ENCODE measurements at regions not wholly inside any gene's neighbourhood (a gene's known extent, or its start where the extent isn't known, plus 50 kb on each side); places are given as distances from the start of the nearest gene placed in this dataset.
"Not testable (repeated sequence)": the region's sequence is repeated elsewhere in the genome, so short reads cannot be mapped to it uniquely, and the experiment has no call there.

GRCh38 chr9:119761812-119762211 is 392.6 kb upstream of the BRINP1 start:
- no peak for DNase-seq (ENCODE audit: low spot score)

GRCh38 chr9:119758990-119759389 is 389.8 kb upstream of the BRINP1 start:
- no peak for DNase-seq (ENCODE audit: low spot score)

GRCh38 chr9:119758241-119758640 is 389.0 kb upstream of the BRINP1 start:
- no peak for DNase-seq (ENCODE audit: low spot score)

DNA sequence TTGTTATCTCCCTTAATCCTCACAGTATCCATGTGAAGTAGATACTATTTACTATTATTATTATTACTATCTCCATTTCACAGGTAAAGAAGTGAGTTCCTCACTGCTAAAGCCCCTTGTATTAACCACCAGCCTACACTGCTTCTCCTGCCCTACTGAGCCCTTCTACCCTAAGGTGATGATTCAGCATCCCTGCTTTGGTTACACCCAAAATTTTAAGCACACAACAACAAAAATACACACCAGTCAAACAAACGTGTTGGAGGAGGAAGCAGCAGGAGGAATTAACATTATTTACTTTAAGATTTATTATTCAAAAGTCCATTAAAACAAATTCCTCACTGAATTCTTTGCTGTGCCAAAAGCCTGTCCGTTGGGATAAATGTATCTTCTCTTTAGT is 370.2 kb upstream of the BRINP1 start:
- no peak for DNase-seq (ENCODE audit: low spot score)

GRCh38 chr9:119736491-119737454 is 367.5 kb upstream of the BRINP1 start:
- no peak for DNase-seq (ENCODE audit: low spot score)

DNA sequence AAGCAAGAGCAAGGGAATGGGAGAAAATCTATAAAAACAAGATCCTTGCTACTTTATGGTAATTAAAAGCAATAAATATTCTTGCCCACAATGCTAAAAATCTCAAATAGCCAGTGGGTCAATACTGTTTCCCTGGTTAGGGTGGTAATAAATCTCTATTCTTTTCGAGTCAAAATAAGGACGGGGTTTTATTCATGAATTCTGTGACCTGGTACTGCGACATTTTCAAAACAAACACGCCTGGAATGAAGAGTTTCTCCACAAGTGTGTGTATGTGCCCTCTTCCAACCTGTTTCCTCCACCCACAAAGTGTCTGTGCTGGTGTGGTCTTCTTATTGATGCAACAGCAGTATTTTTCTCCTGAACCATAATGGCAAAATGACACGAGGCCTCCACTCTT is 358.8 kb upstream of the BRINP1 start:
- no peak for DNase-seq (ENCODE audit: low spot score)

- DNase-seq (ENCODE audit: low spot score): no peak
Measured at GRCh38 chr9:119726035-119726434, 356.8 kb upstream of the BRINP1 start.

DNA sequence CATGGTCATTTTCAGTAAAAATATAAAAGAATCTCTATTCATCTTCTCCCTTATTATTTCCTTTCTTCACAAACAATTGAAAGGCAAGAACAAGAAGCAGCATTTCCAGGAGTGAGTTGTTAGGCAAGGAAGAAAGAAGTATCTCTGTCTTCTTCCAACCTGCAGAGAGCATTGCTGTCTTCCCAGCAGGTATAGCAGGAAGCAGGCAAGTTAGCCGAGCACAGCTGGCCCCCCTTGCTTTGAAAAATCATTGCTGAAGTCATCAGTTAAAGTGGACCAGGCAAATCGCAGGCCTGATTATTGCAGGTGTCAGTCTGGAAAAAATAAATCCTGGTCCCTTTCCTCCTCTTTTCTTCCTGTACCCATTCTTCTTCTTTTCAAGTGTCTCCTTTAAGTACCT is 353.1 kb upstream of the BRINP1 start:
- DNase-seq (ENCODE audit: low spot score): no peak

- no peak for DNase-seq (ENCODE audit: low spot score)
Measured at GRCh38 chr9:119712325-119712724, 343.1 kb upstream of the BRINP1 start.

- no peak for DNase-seq (ENCODE audit: low spot score)
Measured at GRCh38 chr9:119709431-119709830, 340.2 kb upstream of the BRINP1 start.

GRCh38 chr9:119707228-119707845 is 338.1 kb upstream of the BRINP1 start:
- no peak for DNase-seq (ENCODE audit: low spot score)

DNA sequence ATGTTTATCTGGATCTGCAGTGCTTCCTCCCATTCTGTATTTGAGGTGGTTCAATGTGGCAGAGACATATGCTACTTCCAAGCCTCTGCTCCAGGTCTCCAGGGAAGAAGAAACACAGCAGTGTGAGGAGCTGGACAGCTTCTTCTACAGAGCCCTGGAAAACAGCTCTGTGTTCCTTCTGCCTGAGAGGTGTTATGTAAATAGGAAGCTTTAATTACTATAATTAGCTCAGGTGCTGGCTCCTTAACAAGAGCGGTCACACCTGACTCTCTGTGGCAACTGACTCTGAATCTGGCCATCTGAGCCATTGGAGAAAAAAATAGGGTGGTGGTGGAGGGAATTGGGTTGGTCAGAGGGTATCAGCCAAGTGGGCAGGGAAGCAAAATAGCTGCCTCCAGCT is 332.4 kb upstream of the BRINP1 start:
- DNase-seq (ENCODE audit: low spot score): no peak

- DNase-seq (ENCODE audit: low spot score): no peak
Measured at GRCh38 chr9:119698535-119698934, 329.3 kb upstream of the BRINP1 start.

GRCh38 chr9:119697996-119698395 is 328.8 kb upstream of the BRINP1 start:
- DNase-seq (ENCODE audit: low spot score): no peak

DNA sequence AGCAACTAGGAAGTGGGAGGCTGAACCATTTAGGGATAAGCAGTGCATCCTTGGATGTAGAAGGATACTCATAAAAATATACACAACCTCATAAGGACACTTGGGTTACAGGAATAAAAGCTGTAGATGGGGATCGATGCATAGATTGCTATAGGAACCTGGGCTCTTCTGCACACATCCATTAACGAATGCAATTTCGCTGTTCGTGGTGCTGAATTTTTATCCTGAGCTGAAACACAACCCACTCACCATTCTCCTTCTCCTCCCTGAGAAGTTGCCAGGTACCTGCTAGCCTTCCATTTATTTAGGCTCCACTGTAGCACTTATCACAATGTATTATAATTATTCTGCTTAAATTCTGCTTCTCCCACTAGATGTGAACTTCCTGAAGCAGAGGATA is 320.6 kb upstream of the BRINP1 start:
- no peak for DNase-seq (ENCODE audit: low spot score)

- DNase-seq (ENCODE audit: low spot score): no peak
Measured at GRCh38 chr9:119688547-119688946, 319.3 kb upstream of the BRINP1 start.

DNA sequence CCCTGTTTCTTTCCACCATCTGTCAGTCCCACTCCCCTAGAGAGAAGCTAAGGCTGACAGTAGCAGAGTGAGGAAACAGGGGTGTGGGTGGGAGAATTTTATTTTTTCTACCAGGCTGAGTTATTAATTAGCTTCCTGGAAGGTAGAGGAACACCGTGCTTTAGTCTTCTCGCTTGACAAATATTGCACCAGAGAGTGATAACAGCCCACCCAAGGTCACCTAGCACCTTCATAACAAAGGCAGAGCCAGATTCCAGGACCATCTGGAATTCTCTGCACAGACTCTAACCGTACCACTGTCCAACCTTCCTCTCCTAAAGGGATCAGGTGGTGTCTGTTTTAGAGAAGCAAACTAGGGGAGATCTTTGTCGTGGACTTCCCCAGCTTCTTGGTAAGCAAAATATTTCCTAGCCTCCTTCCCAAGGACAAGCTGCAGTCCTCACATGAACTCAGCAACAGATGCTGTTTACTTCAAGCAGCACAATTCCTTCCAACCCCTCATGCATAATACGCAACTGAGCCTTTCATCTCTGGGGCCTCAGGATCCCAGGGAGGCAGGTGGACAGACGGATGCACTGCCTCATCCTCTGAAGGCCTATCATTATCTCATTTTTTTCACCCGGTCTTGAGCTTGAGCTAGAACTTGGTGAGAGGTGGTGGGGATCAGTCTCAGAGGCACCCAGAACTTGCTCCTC is 308.7 kb upstream of the BRINP1 start:
- DNase-seq (ENCODE audit: low spot score): no peak

DNA sequence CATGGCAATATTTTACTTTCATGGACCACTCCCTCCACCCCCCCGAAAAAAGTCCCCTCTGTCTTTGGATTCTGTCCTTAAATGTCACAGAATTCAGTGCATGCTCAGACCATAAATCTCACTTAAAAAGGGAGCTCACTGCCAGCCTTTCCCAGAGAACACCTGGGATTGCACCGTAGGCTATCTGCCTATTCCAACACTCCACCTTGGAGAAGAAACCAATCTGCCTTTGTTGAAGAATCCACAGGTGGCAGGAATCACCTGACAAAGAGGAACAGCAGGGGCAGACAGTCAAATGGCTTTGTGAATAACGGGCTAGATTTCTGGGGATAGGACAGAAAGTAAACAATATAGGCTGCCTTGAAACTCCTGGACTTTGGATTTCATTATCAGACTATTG is 306.7 kb upstream of the BRINP1 start:
- DNase-seq (ENCODE audit: low spot score): no peak

DNA sequence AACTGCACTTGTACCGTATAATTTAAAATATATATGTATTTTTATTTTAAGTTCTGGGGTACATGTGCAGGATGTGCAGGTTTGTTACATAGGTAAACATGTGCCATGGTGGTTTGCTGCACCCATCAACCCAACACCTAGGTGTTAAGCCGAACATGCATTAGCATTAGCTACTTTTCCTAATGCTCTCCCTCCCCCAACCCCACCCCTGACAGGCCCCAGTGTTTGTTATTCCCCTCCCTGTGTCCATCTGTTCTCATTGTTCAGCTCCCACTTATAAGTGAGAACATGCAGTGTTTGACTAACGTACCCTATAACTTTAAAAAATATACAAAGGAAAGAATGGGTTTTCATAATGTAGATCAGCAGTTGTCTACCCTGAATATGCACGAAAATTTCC is 303.5 kb upstream of the BRINP1 start:
- DNase-seq (ENCODE audit: low spot score): not testable (repeated sequence)

- DNase-seq (ENCODE audit: low spot score): no peak
Measured at GRCh38 chr9:119667916-119668315, 298.7 kb upstream of the BRINP1 start.

GRCh38 chr9:119667163-119667562 is 297.9 kb upstream of the BRINP1 start:
- no peak for DNase-seq (ENCODE audit: low spot score)

- no peak for DNase-seq (ENCODE audit: low spot score)
Measured at GRCh38 chr9:119662329-119662728, 293.1 kb upstream of the BRINP1 start.

GRCh38 chr9:119652931-119653330 is 283.7 kb upstream of the BRINP1 start:
- DNase-seq (ENCODE audit: low spot score): no peak

All from A172 (cell line).